K562 (cell line): ENCODE measurements at regions not wholly inside any gene's neighbourhood (a gene's known extent, or its start where the extent isn't known, plus 50 kb on each side); places are given as distances from the start of the nearest gene placed in this dataset.

Experiments used
- ADNP ChIP-seq: fragments of 200-800 bp; sonication (Bioruptor generic); IDR thresholded peaks from 2 replicates; pipeline ENCODE4 v1.6.1; 2016; ENCODE audit warnings: missing genetic modification characterization, missing compliant biosample characterization
- ATF6 ChIP-seq: sonication (generic); formaldehyde crosslinking; IDR thresholded peaks from 2 replicates; pipeline ENCODE4 v1.4.0; 2020; ENCODE audit warnings: mild to moderate bottlenecking, missing genetic modification reagents
- CBX3 ChIP-seq, 2 experiments: IDR thresholded peaks; 1 replicate in 1 of 2; 2 replicates in 1 of 2; pipeline ENCODE4 v1.6.1; 2012; ENCODE audit warnings: inconsistent platforms in 2 of 2, low read length in 2 of 2, borderline replicate concordance in 1 of 2, control low read depth in 1 of 2
- DPF2 ChIP-seq: fragments of 450-650 bp; IDR thresholded peaks from 2 replicates; pipeline ENCODE4 v1.6.1; 2016
- EGR1 ChIP-seq: fragments of 450-650 bp; conservative IDR thresholded peaks from 2 replicates; pipeline ENCODE4 v1.6.1; 2017; ENCODE audit warnings: mild to moderate bottlenecking
- IRF9 ChIP-seq: fragments of 450-650 bp; IDR thresholded peaks from 2 replicates; pipeline ENCODE4 v1.6.1; 2016; ENCODE audit warnings: missing biosample characterization, missing genetic modification characterization
- MCM3 ChIP-seq: fragments of 450-650 bp; IDR thresholded peaks from 2 replicates; pipeline ENCODE4 v1.6.1; 2016
- MLX ChIP-seq, 2 experiments: fragments of 450-650 bp in 1 of 2; sonication (generic) in 1 of 2; formaldehyde crosslinking; conservative IDR thresholded peaks; 2 replicates each; pipeline versions ENCODE4 v1.4.0 to v1.8.1; 2020 to 2022; ENCODE audit warnings: mild to moderate bottlenecking in 1 of 2, missing genetic modification reagents in 1 of 2
- NR2C1 ChIP-seq, 2 experiments: fragments of 450-650 bp; IDR thresholded peaks; 2 replicates each; pipeline ENCODE4 v1.6.1; 2017; ENCODE audit warnings: mild to moderate bottlenecking in 2 of 2, antibody characterized with exemption in 1 of 2, inconsistent platforms in 1 of 2, missing compliant biosample characterization in 1 of 2, missing genetic modification characterization in 1 of 2
- POLR2A ChIP-seq: fragments of 450-650 bp; conservative IDR thresholded peaks from 2 replicates; pipeline ENCODE4 v1.6.1; 2016
- SMARCC2 ChIP-seq: fragments of 450-650 bp; IDR thresholded peaks from 2 replicates; pipeline ENCODE4 v1.6.1; 2017; ENCODE audit warnings: antibody characterized with exemption, moderate library complexity, mild to moderate bottlenecking, low read depth
- SOX6 ChIP-seq: fragments of 450-650 bp; IDR thresholded peaks from 2 replicates; pipeline ENCODE4 v1.6.1; 2014; ENCODE audit warnings: mild to moderate bottlenecking
- STAG1 ChIP-seq: sonication (generic); formaldehyde crosslinking; IDR thresholded peaks from 2 replicates; pipeline ENCODE4 v1.5.0; 2020; ENCODE audit warnings: missing genetic modification reagents, borderline replicate concordance
- ZBTB17 ChIP-seq: fragments of 450-650 bp; formaldehyde crosslinking; IDR thresholded peaks from 2 replicates; pipeline ENCODE4 v1.4.0; 2020; ENCODE audit warnings: mild to moderate bottlenecking
- ZNF140 ChIP-seq: fragments of 250-450 bp; sonication (Bioruptor Pico); IDR thresholded peaks from 2 replicates; pipeline ENCODE4 v1.8.0; 2021; ENCODE audit warnings: moderate library complexity, mild to moderate bottlenecking, inconsistent platforms
- ZNF384 ChIP-seq: IDR thresholded peaks from 2 replicates; pipeline ENCODE4 v1.6.1; 2012; ENCODE audit warnings: low read depth, low read length, improper control_type of control experiment
- ZNF778 ChIP-seq: fragments of 450-650 bp; formaldehyde crosslinking; IDR thresholded peaks from 2 replicates; pipeline ENCODE4 v1.4.0; 2020; ENCODE audit warnings: mild to moderate bottlenecking, moderate library complexity
- TF ChIP-seq, protein P1 (sequence below): sonication (generic); formaldehyde crosslinking; IDR thresholded peaks from 2 replicates; pipeline ENCODE4 v1.8.0; 2022; ENCODE audit warnings: mild to moderate bottlenecking, missing genetic modification reagents
- TF ChIP-seq, protein P2 (sequence below): fragments of 250-450 bp; sonication (Bioruptor Pico); IDR thresholded peaks from 2 replicates; pipeline ENCODE4 v1.4.0; 2020

- TF ChIP-seq, protein P1, sequence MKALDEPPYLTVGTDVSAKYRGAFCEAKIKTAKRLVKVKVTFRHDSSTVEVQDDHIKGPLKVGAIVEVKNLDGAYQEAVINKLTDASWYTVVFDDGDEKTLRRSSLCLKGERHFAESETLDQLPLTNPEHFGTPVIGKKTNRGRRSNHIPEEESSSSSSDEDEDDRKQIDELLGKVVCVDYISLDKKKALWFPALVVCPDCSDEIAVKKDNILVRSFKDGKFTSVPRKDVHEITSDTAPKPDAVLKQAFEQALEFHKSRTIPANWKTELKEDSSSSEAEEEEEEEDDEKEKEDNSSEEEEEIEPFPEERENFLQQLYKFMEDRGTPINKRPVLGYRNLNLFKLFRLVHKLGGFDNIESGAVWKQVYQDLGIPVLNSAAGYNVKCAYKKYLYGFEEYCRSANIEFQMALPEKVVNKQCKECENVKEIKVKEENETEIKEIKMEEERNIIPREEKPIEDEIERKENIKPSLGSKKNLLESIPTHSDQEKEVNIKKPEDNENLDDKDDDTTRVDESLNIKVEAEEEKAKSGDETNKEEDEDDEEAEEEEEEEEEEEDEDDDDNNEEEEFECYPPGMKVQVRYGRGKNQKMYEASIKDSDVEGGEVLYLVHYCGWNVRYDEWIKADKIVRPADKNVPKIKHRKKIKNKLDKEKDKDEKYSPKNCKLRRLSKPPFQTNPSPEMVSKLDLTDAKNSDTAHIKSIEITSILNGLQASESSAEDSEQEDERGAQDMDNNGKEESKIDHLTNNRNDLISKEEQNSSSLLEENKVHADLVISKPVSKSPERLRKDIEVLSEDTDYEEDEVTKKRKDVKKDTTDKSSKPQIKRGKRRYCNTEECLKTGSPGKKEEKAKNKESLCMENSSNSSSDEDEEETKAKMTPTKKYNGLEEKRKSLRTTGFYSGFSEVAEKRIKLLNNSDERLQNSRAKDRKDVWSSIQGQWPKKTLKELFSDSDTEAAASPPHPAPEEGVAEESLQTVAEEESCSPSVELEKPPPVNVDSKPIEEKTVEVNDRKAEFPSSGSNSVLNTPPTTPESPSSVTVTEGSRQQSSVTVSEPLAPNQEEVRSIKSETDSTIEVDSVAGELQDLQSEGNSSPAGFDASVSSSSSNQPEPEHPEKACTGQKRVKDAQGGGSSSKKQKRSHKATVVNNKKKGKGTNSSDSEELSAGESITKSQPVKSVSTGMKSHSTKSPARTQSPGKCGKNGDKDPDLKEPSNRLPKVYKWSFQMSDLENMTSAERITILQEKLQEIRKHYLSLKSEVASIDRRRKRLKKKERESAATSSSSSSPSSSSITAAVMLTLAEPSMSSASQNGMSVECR (CRISPR knock-in tag): no peak
- TF ChIP-seq IRF9 (tag) (no peak), NR2C1 (IDR thresholded peaks at IDR 0.05) (no peak), NR2C1 (tag; IDR thresholded peaks at IDR 0.05) (no peak), ZNF140 (no peak), SMARCC2 (peak; percentile 75), ZNF384 (no peak), ZNF778 (CRISPR knock-in tag) (no peak), ADNP (tag) (no peak), EGR1 (no peak; the same call in 1 of the 2 replicates), POLR2A (peak; percentile 86), CBX3 (IDR thresholded peaks at IDR 0.05; ENCODE audit: borderline replicate concordance in 1 of 2, low read length in 2 of 2) (peak in 1 of 2 experiments; percentile 65; a peak in 2 of 3 replicates), MCM3 (no peak), MLX (CRISPR knock-in tag; conservative IDR thresholded peaks at IDR 0.05) (0 out of 4 replicates have a peak, but pooled peaks of 1 of the 2 experiments have one; percentile 63), SOX6 (peak; percentile 98), DPF2 (peak; percentile 97), ZBTB17 (CRISPR knock-in tag) (0 out of 2 replicates have a peak, but pooled peaks have one; percentile 51), STAG1 (no peak), ATF6 (CRISPR knock-in tag) (peak; percentile 46; the same call in 1 of the 2 replicates)
- TF ChIP-seq, protein P2, sequence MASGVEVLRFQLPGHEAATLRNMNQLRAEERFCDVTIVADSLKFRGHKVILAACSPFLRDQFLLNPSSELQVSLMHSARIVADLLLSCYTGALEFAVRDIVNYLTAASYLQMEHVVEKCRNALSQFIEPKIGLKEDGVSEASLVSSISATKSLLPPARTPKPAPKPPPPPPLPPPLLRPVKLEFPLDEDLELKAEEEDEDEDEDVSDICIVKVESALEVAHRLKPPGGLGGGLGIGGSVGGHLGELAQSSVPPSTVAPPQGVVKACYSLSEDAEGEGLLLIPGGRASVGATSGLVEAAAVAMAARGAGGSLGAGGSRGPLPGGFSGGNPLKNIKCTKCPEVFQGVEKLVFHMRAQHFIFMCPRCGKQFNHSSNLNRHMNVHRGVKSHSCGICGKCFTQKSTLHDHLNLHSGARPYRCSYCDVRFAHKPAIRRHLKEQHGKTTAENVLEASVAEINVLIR (CRISPR knock-in tag): peak; percentile 13; the same call in 1 of the 2 replicates
Observed at GRCh38 chr7:159197066-159197975, 52.7 kb upstream of the VIPR2 start (continued).
